ENCODE measurements at regions not wholly inside any gene's neighbourhood (a gene's known extent, or its start where the extent isn't known, plus 50 kb on each side); places are given as distances from the start of the nearest gene placed in this dataset.

GRCh38 chr10:78520737-78521430, 487.2 kb downstream of the RPS24 start:
- Histone ChIP-seq H3K9ac (ENCODE audit: low read depth in 1 of 3, low read length in 3 of 3) (no peak overlapping the region), H3K4me1 (ENCODE audit: control insufficient read depth in 3 of 3, insufficient read depth in 3 of 3, low read length in 3 of 3) (peaks cover 0 to 5% (median 0%) of the 10 kb centered on the region in 3 donors), H3K36me3 (ENCODE audit: control insufficient read depth in 3 of 3, insufficient read depth in 3 of 3, low read length in 3 of 3) (no peaks in the 10 kb centered on the region), H3K27ac (ENCODE audit: low read depth, low read length) (no peak overlapping the region), H3K9me3 (ENCODE audit: control insufficient read depth in 3 of 3, low read length in 3 of 3) (no peaks in the 10 kb centered on the region), H3K4me3 (ENCODE audit: low read length in 3 of 3) (no peak overlapping the region), H3K27me3 (ENCODE audit: control insufficient read depth in 3 of 3, insufficient read depth in 3 of 3, low read length in 3 of 3) (peaks cover 0 to 5% (median 4%) of the 10 kb centered on the region in 3 donors)

- Histone ChIP-seq H3K9ac (ENCODE audit: low read depth in 1 of 3, low read length in 3 of 3) (no peak overlapping the region), H3K9me3 (ENCODE audit: control insufficient read depth in 3 of 3, low read length in 3 of 3) (no peaks in the 10 kb centered on the region), H3K27me3 (ENCODE audit: control insufficient read depth in 3 of 3, insufficient read depth in 3 of 3, low read length in 3 of 3) (no peaks in the 10 kb centered on the region), H3K27ac (ENCODE audit: low read depth, low read length) (no peak overlapping the region), H3K36me3 (ENCODE audit: control insufficient read depth in 3 of 3, insufficient read depth in 3 of 3, low read length in 3 of 3) (no peaks in the 10 kb centered on the region), H3K4me1 (ENCODE audit: control insufficient read depth in 3 of 3, insufficient read depth in 3 of 3, low read length in 3 of 3) (peaks cover 0 to 5% (median 0%) of the 10 kb centered on the region in 3 donors), H3K4me3 (ENCODE audit: low read length in 3 of 3) (no peak overlapping the region)
Observed at GRCh38 chr10:78523453-78523852, 489.8 kb downstream of the RPS24 start.

GRCh38 chr10:78524342-78524741, 490.7 kb downstream of the RPS24 start:
- H3K27ac ChIP-seq (ENCODE audit: low read depth, low read length), result no peak overlapping the region
- peaks cover 0 to 5% (median 0%) of the 10 kb centered on the region in 3 donors for H3K4me1 ChIP-seq (ENCODE audit: control insufficient read depth in 3 of 3, insufficient read depth in 3 of 3, low read length in 3 of 3)
- H3K27me3 ChIP-seq (ENCODE audit: control insufficient read depth in 3 of 3, insufficient read depth in 3 of 3, low read length in 3 of 3), result no peaks in the 10 kb centered on the region
- no peak overlapping the region for H3K9ac ChIP-seq (ENCODE audit: low read depth in 1 of 3, low read length in 3 of 3)
- H3K9me3 ChIP-seq (ENCODE audit: control insufficient read depth in 3 of 3, low read length in 3 of 3), result no peaks in the 10 kb centered on the region
- no peak overlapping the region for H3K4me3 ChIP-seq (ENCODE audit: low read length in 3 of 3)
- no peaks in the 10 kb centered on the region for H3K36me3 ChIP-seq (ENCODE audit: control insufficient read depth in 3 of 3, insufficient read depth in 3 of 3, low read length in 3 of 3)

GRCh38 chr10:78524941-78525340, 491.3 kb downstream of the RPS24 start:
- Histone ChIP-seq H3K9ac (ENCODE audit: low read depth in 1 of 3, low read length in 3 of 3) (no peak overlapping the region), H3K4me3 (ENCODE audit: low read length in 3 of 3) (no peak overlapping the region), H3K27me3 (ENCODE audit: control insufficient read depth in 3 of 3, insufficient read depth in 3 of 3, low read length in 3 of 3) (no peaks in the 10 kb centered on the region), H3K27ac (ENCODE audit: low read depth, low read length) (no peak overlapping the region), H3K36me3 (ENCODE audit: control insufficient read depth in 3 of 3, insufficient read depth in 3 of 3, low read length in 3 of 3) (no peaks in the 10 kb centered on the region), H3K9me3 (ENCODE audit: control insufficient read depth in 3 of 3, low read length in 3 of 3) (no peaks in the 10 kb centered on the region), H3K4me1 (ENCODE audit: control insufficient read depth in 3 of 3, insufficient read depth in 3 of 3, low read length in 3 of 3) (peaks cover 0 to 5% (median 0%) of the 10 kb centered on the region in 3 donors)

- Histone ChIP-seq H3K4me1 (ENCODE audit: control insufficient read depth in 3 of 3, insufficient read depth in 3 of 3, low read length in 3 of 3) (peaks cover 0 to 5% (median 0%) of the 10 kb centered on the region in 3 donors), H3K27ac (ENCODE audit: low read depth, low read length) (no peak overlapping the region), H3K4me3 (ENCODE audit: low read length in 3 of 3) (no peak overlapping the region), H3K9me3 (ENCODE audit: control insufficient read depth in 3 of 3, low read length in 3 of 3) (no peaks in the 10 kb centered on the region), H3K36me3 (ENCODE audit: control insufficient read depth in 3 of 3, insufficient read depth in 3 of 3, low read length in 3 of 3) (no peaks in the 10 kb centered on the region), H3K9ac (ENCODE audit: low read depth in 1 of 3, low read length in 3 of 3) (no peak overlapping the region), H3K27me3 (ENCODE audit: control insufficient read depth in 3 of 3, insufficient read depth in 3 of 3, low read length in 3 of 3) (no peaks in the 10 kb centered on the region)
Observed at GRCh38 chr10:78526347-78526746, 492.7 kb downstream of the RPS24 start.

GRCh38 chr10:78527296-78527695, 493.6 kb downstream of the RPS24 start:
- H3K36me3 ChIP-seq (ENCODE audit: control insufficient read depth in 3 of 3, insufficient read depth in 3 of 3, low read length in 3 of 3), result no peaks in the 10 kb centered on the region
- H3K27ac ChIP-seq (ENCODE audit: low read depth, low read length), result no peak overlapping the region
- no peaks in the 10 kb centered on the region for H3K27me3 ChIP-seq (ENCODE audit: control insufficient read depth in 3 of 3, insufficient read depth in 3 of 3, low read length in 3 of 3)
- H3K9me3 ChIP-seq (ENCODE audit: control insufficient read depth in 3 of 3, low read length in 3 of 3), result no peaks in the 10 kb centered on the region
- H3K9ac ChIP-seq (ENCODE audit: low read depth in 1 of 3, low read length in 3 of 3), result no peak overlapping the region
- H3K4me3 ChIP-seq (ENCODE audit: low read length in 3 of 3), result no peak overlapping the region
- peaks cover 0 to 5% (median 0%) of the 10 kb centered on the region in 3 donors for H3K4me1 ChIP-seq (ENCODE audit: control insufficient read depth in 3 of 3, insufficient read depth in 3 of 3, low read length in 3 of 3)

GRCh38 chr10:78528749-78529204, 495.1 kb downstream of the RPS24 start:
- H3K4me3 ChIP-seq (ENCODE audit: low read length in 3 of 3), result no peak overlapping the region
- H3K36me3 ChIP-seq (ENCODE audit: control insufficient read depth in 3 of 3, insufficient read depth in 3 of 3, low read length in 3 of 3), result no peaks in the 10 kb centered on the region
- no peaks in the 10 kb centered on the region for H3K27me3 ChIP-seq (ENCODE audit: control insufficient read depth in 3 of 3, insufficient read depth in 3 of 3, low read length in 3 of 3)
- peaks cover 0 to 3% (median 0%) of the 10 kb centered on the region in 3 donors for H3K4me1 ChIP-seq (ENCODE audit: control insufficient read depth in 3 of 3, insufficient read depth in 3 of 3, low read length in 3 of 3)
- no peaks in the 10 kb centered on the region for H3K9me3 ChIP-seq (ENCODE audit: control insufficient read depth in 3 of 3, low read length in 3 of 3)
- H3K9ac ChIP-seq (ENCODE audit: low read depth in 1 of 3, low read length in 3 of 3), result no peak overlapping the region
- H3K27ac ChIP-seq (ENCODE audit: low read depth, low read length), result no peak overlapping the region

- Histone ChIP-seq H3K36me3 (ENCODE audit: control insufficient read depth in 3 of 3, insufficient read depth in 3 of 3, low read length in 3 of 3) (no peaks in the 10 kb centered on the region), H3K27me3 (ENCODE audit: control insufficient read depth in 3 of 3, insufficient read depth in 3 of 3, low read length in 3 of 3) (no peaks in the 10 kb centered on the region)
Observed at GRCh38 chr10:78529262-78529661, 495.6 kb downstream of the RPS24 start.

GRCh38 chr10:78531088-78531487, 497.4 kb downstream of the RPS24 start:
- Histone ChIP-seq H3K4me3 (ENCODE audit: low read length in 3 of 3) (no peak overlapping the region), H3K4me1 (ENCODE audit: control insufficient read depth in 3 of 3, insufficient read depth in 3 of 3, low read length in 3 of 3) (no peaks in the 10 kb centered on the region), H3K9me3 (ENCODE audit: control insufficient read depth in 3 of 3, low read length in 3 of 3) (no peaks in the 10 kb centered on the region), H3K9ac (ENCODE audit: low read depth in 1 of 3, low read length in 3 of 3) (no peak overlapping the region), H3K27ac (ENCODE audit: low read depth, low read length) (no peak overlapping the region), H3K27me3 (ENCODE audit: control insufficient read depth in 3 of 3, insufficient read depth in 3 of 3, low read length in 3 of 3) (no peaks in the 10 kb centered on the region), H3K36me3 (ENCODE audit: control insufficient read depth in 3 of 3, insufficient read depth in 3 of 3, low read length in 3 of 3) (no peaks in the 10 kb centered on the region)

More at GRCh38 chr10:78529262-78529661, 495.6 kb downstream of the RPS24 start:
- Histone ChIP-seq H3K4me3 (ENCODE audit: low read length in 3 of 3) (no peak overlapping the region), H3K9ac (ENCODE audit: low read depth in 1 of 3, low read length in 3 of 3) (no peak overlapping the region), H3K4me1 (ENCODE audit: control insufficient read depth in 3 of 3, insufficient read depth in 3 of 3, low read length in 3 of 3) (peaks cover 0 to 3% (median 0%) of the 10 kb centered on the region in 3 donors), H3K27ac (ENCODE audit: low read depth, low read length) (no peak overlapping the region), H3K9me3 (ENCODE audit: control insufficient read depth in 3 of 3, low read length in 3 of 3) (no peaks in the 10 kb centered on the region)

GRCh38 chr10:78532480-78533042, 498.9 kb downstream of the RPS24 start:
- Histone ChIP-seq H3K9me3 (ENCODE audit: control insufficient read depth in 3 of 3, low read length in 3 of 3) (no peaks in the 10 kb centered on the region), H3K27ac (ENCODE audit: low read depth, low read length) (no peak overlapping the region), H3K4me3 (ENCODE audit: low read length in 3 of 3) (no peak overlapping the region), H3K9ac (ENCODE audit: low read depth in 1 of 3, low read length in 3 of 3) (no peak overlapping the region), H3K36me3 (ENCODE audit: control insufficient read depth in 3 of 3, insufficient read depth in 3 of 3, low read length in 3 of 3) (no peaks in the 10 kb centered on the region), H3K27me3 (ENCODE audit: control insufficient read depth in 3 of 3, insufficient read depth in 3 of 3, low read length in 3 of 3) (no peaks in the 10 kb centered on the region), H3K4me1 (ENCODE audit: control insufficient read depth in 3 of 3, insufficient read depth in 3 of 3, low read length in 3 of 3) (no peaks in the 10 kb centered on the region)
